ENCODE measurements at regions not wholly inside any gene's neighbourhood (a gene's known extent, or its start where the extent isn't known, plus 50 kb on each side); places are given as distances from the start of the nearest gene placed in this dataset.
"Not testable (repeated sequence)": the region's sequence is repeated elsewhere in the genome, so short reads cannot be mapped to it uniquely, and the experiment has no call there.

- TF ChIP-seq CTCF, POLR2A (IDR thresholded peaks at IDR 0.05): not testable (repeated sequence)
These were observed 81.8 kb downstream of the SYT15B start for GRCh38 chr10:47681638-47681990.
